Naive thymus-derived CD4-positive, alpha-beta T cell (primary cell): ENCODE measurements at regions not wholly inside any gene's neighbourhood (a gene's known extent, or its start where the extent isn't known, plus 50 kb on each side); places are given as distances from the start of the nearest gene placed in this dataset.
A peak's percentile ranks its signal among the peaks of the same experiment; 100 is the strongest.

Experiments used
- ATAC-seq: fragments of 150-1000 bp; cut with Tn5 transposase; 2 replicates; pipeline ENCODE4 v1.10.0; 2021; ENCODE audit warnings: mild to moderate bottlenecking, moderate library complexity
- CTCF ChIA-PET: fragments of 350-600 bp; sonication (Branson Sonifier 250); formaldehyde crosslinking; loops from one replicate; lab custom pipeline; 2021; ENCODE audit warnings: antibody characterized with exemption; lab: Charles Lee
- POLR2A ChIA-PET: fragments of 350-600 bp; sonication (Branson Sonifier 250); formaldehyde crosslinking; loops from one replicate; lab custom pipeline; 2021; ENCODE audit warnings: antibody characterized with exemption, inconsistent platforms; lab: Charles Lee
- DNase-seq, 9 donors: peaks; one replicate each; pipeline versions ENCODE4 v3.0.0 to v3.0.0-alpha.2; 2020 to 2022; ENCODE audit warnings: mixed read lengths in 1 of 9
- H3K27ac ChIP-seq: one replicate; pipeline ENCODE4 v1.7.0; 2013; ENCODE audit warnings: mild to moderate bottlenecking, low read depth, low read length, moderate library complexity
- H3K27me3 ChIP-seq, 2 donors: one replicate each; pipeline ENCODE4 v1.7.0; 2013; ENCODE audit warnings: low read length in 2 of 2, mild to moderate bottlenecking in 2 of 2, moderate library complexity in 2 of 2; ENCODE audit not compliant: control insufficient read depth in 2 of 2, insufficient read depth in 2 of 2
- H3K36me3 ChIP-seq, 3 experiments: 1 replicate in 2 of 3; 2 replicates in 1 of 3; pipeline ENCODE4 v1.7.0; 2013; ENCODE audit warnings: low read length in 3 of 3, mild to moderate bottlenecking in 3 of 3, moderate library complexity in 1 of 3; ENCODE audit not compliant: insufficient read depth in 3 of 3, control insufficient read depth in 2 of 3
- H3K4me1 ChIP-seq, 2 donors: one replicate each; pipeline ENCODE4 v1.7.0; 2013; ENCODE audit warnings: low read length in 2 of 2, mild to moderate bottlenecking in 2 of 2, moderate library complexity in 1 of 2; ENCODE audit not compliant: control insufficient read depth in 2 of 2, insufficient read depth in 2 of 2
- H3K4me3 ChIP-seq: 2 replicates; pipeline ENCODE4 v1.7.0; 2013; ENCODE audit warnings: mild to moderate bottlenecking, low read length
- H3K9me3 ChIP-seq, 3 experiments: 1 replicate in 2 of 3; 2 replicates in 1 of 3; pipeline ENCODE4 v1.7.0; 2013; ENCODE audit warnings: low read length in 3 of 3; ENCODE audit not compliant: control insufficient read depth in 2 of 3
- H3K27ac Mint-ChIP-seq, 9 donors: one replicate each; pipeline ENCODE4 v1.8.0; 2020 to 2022; ENCODE audit warnings: mixed read lengths in 9 of 9, mild to moderate bottlenecking in 8 of 9, moderate library complexity in 5 of 9, inconsistent platforms in 2 of 9
- H3K27me3 Mint-ChIP-seq, 5 donors: one replicate each; pipeline ENCODE4 v1.8.0; 2021 to 2022; ENCODE audit warnings: mixed read lengths in 5 of 5, mild to moderate bottlenecking in 1 of 5
- H3K36me3 Mint-ChIP-seq, 5 donors: one replicate each; pipeline ENCODE4 v1.8.0; 2020 to 2022; ENCODE audit warnings: mixed read lengths in 5 of 5, mild to moderate bottlenecking in 3 of 5, inconsistent platforms in 1 of 5
- H3K4me1 Mint-ChIP-seq, 7 donors: one replicate each; pipeline ENCODE4 v1.8.0; 2020 to 2022; ENCODE audit warnings: mixed read lengths in 7 of 7, mild to moderate bottlenecking in 3 of 7, inconsistent platforms in 1 of 7
- H3K4me3 Mint-ChIP-seq, 10 donors: one replicate each; pipeline ENCODE4 v1.8.0; 2020 to 2022; ENCODE audit warnings: mild to moderate bottlenecking in 10 of 10, mixed read lengths in 10 of 10, moderate library complexity in 6 of 10, inconsistent platforms in 2 of 10
- H3K9me3 Mint-ChIP-seq, 11 donors: one replicate each; pipeline ENCODE4 v1.8.0; 2020 to 2022; ENCODE audit warnings: mixed read lengths in 11 of 11, mild to moderate bottlenecking in 4 of 11, inconsistent platforms in 1 of 11, moderate library complexity in 1 of 11
- intact Hi-C, 2 donors: fragments of 100-400 bp; cut with micrococcal nuclease; formaldehyde crosslinking; loops; one replicate each; pipeline ENCODE4 v1.15.1; 2023

DNA sequence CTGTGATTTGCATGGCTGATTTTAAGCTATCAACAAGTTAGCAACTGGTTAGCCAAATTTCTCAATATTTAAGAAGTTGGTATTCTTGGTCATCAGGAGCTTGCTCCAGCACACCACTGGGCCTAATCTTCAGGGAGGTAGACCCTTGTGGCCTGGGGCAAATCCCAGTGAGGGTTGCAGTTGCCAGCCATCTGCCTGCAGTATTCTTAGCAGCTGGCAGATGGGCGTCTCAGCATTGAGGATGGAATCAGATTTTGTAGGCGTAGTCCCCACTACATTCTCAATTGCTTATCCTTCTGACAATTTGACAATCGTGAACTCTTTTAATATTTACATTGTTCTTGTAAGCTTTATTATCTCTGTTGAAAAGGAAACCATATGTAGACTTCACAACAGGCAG lies 1266.2 kb downstream of the SLITRK5 start:
- H3K4me3 ChIP-seq = no peak overlapping the region
- Mint-ChIP-seq H3K4me3 (no peak overlapping the region), H3K27me3 (no peaks in the 10 kb centered on the region), H3K4me1 (peaks cover 0 to 4% (median 0%) of the 10 kb centered on the region in 7 donors), H3K27ac (no peak overlapping the region), H3K36me3 (no peaks in the 10 kb centered on the region), H3K9me3 (peaks cover 0 to 5% (median 0%) of the 10 kb centered on the region in 11 donors)
- no peak for ATAC-seq
- no peaks in the 10 kb centered on the region for H3K36me3 ChIP-seq
- H3K9me3 ChIP-seq = no peaks in the 10 kb centered on the region
- POLR2A ChIA-PET = no interaction called here
- H3K4me1 ChIP-seq = no peaks in the 10 kb centered on the region
- H3K27ac ChIP-seq = no peak overlapping the region
- no peak for DNase-seq
- CTCF ChIA-PET = interaction anchor here (1.1 kb wide), 1 partner anchor 9 kb away, joined by 4 read pairs; no protein-coding TSS in a partner anchor
- H3K27me3 ChIP-seq = no peaks in the 10 kb centered on the region
- intact Hi-C loops = no loop called here

DNA sequence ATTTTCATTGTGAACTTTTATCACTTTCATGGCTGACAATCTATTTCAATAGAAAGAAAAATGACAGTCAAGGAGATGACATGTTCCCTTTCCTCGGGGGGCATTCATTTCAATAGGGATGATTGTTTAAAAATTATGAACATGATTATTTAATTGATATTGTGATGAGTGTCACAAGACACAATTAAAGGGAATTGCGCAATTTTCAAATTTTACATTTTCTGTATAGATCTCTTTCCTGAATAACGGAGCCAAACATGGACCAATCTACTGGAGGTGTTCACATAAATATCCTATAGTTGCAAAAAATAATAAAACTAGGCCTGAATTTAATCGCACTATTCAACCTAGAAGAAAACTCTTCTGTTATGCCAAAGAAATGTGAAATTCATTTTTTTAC lies 1274.6 kb downstream of the SLITRK5 start:
- CTCF ChIA-PET = interaction anchor here (1.0 kb wide), 1 partner anchor 9 kb away, joined by 4 read pairs; no protein-coding TSS in a partner anchor
- no peak overlapping the region for H3K27ac ChIP-seq
- Mint-ChIP-seq H3K36me3 (no peaks in the 10 kb centered on the region), H3K27me3 (no peaks in the 10 kb centered on the region), H3K27ac (no peak overlapping the region), H3K9me3 (peaks cover 0 to 5% (median 0%) of the 10 kb centered on the region in 11 donors), H3K4me3 (no peak overlapping the region), H3K4me1 (no peaks in the 10 kb centered on the region)
- no peaks in the 10 kb centered on the region for H3K4me1 ChIP-seq
- no peak for ATAC-seq
- H3K36me3 ChIP-seq = no peaks in the 10 kb centered on the region
- POLR2A ChIA-PET = no interaction called here
- DNase-seq = no peak
- no peaks in the 10 kb centered on the region for H3K27me3 ChIP-seq
- intact Hi-C loops = loop anchor here in 1 of 2 donors (1.0 kb wide), 1 partner anchor 17 kb away; no protein-coding TSS in a partner anchor
- no peak overlapping the region for H3K4me3 ChIP-seq
- no peaks in the 10 kb centered on the region for H3K9me3 ChIP-seq

DNA sequence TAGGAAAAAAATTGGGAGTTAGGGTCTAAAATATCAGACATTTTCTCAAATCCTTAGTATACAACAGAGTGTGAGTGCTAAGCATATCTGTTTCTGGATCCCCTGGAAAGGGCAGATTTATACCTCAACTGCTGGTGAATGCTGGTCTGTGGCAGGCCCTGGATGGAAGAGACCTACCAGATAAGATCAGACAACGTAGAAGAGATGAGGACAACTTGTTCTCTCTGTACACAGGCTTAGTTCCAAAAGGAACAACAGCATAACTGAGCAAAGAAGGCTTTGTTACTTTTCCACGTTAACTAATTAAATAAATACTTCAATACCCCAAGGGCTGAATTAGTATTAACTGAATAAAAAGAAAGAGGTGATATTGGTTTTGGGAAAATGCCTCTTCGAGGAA lies 1277.3 kb downstream of the SLITRK5 start:
- intact Hi-C loops = no loop called here
- CTCF ChIA-PET = no interaction called here
- H3K36me3 Mint-ChIP-seq = no peaks in the 10 kb centered on the region

DNA sequence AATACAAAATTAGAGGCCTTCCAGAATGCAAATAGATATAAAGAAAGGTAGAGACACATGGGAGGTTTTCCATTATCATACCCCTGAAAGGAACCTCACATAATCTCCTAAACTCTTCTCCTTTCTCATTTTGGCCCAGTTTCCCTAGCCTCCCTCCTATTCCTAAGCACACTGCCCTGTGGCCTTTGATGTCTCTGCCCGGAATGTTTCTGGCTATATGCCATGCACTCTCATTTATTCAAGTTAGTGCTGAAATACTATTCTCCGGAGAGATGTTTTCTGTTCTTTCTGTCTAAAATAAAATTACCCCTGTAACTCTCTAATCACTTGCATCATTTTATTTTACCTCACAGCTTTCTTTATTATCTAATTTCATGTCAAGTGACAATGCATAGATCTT lies 1287.7 kb downstream of the SLITRK5 start:
- H3K9me3 ChIP-seq = no peaks in the 10 kb centered on the region
- ChIA-PET CTCF (no interaction called here), POLR2A (no interaction called here)
- no peaks in the 10 kb centered on the region for H3K27me3 ChIP-seq
- H3K4me1 ChIP-seq = no peaks in the 10 kb centered on the region
- ATAC-seq (no peak), DNase-seq (no peak)
- no peak overlapping the region for H3K27ac Mint-ChIP-seq
- peaks cover 0 to 4% (median 0%) of the 10 kb centered on the region in 5 donors for H3K36me3 Mint-ChIP-seq
- peaks cover 0 to 8% (median 5%) of the 10 kb centered on the region in 11 donors for H3K9me3 Mint-ChIP-seq
- intact Hi-C loops = no loop called here
- H3K4me3 ChIP-seq = no peak overlapping the region
- no peaks in the 10 kb centered on the region for H3K27me3 Mint-ChIP-seq
- no peaks in the 10 kb centered on the region for H3K4me1 Mint-ChIP-seq
- no peak overlapping the region for H3K4me3 Mint-ChIP-seq
- H3K27ac ChIP-seq = no peak overlapping the region
- no peaks in the 10 kb centered on the region for H3K36me3 ChIP-seq

More for the DNA sequence above, 1277.3 kb downstream of the SLITRK5 start:
- Mint-ChIP-seq H3K4me1 (no peaks in the 10 kb centered on the region), H3K4me3 (no peak overlapping the region), H3K27me3 (no peaks in the 10 kb centered on the region), H3K9me3 (peaks cover 0 to 3% (median 0%) of the 10 kb centered on the region in 11 donors), H3K27ac (no peak overlapping the region)
- ATAC-seq (no peak), DNase-seq (no peak)
- no peaks in the 10 kb centered on the region for H3K27me3 ChIP-seq
- H3K27ac ChIP-seq = no peak overlapping the region
- H3K36me3 ChIP-seq = no peaks in the 10 kb centered on the region
- no peaks in the 10 kb centered on the region for H3K4me1 ChIP-seq
- POLR2A ChIA-PET = no interaction called here
- no peak overlapping the region for H3K4me3 ChIP-seq
- no peaks in the 10 kb centered on the region for H3K9me3 ChIP-seq

DNA sequence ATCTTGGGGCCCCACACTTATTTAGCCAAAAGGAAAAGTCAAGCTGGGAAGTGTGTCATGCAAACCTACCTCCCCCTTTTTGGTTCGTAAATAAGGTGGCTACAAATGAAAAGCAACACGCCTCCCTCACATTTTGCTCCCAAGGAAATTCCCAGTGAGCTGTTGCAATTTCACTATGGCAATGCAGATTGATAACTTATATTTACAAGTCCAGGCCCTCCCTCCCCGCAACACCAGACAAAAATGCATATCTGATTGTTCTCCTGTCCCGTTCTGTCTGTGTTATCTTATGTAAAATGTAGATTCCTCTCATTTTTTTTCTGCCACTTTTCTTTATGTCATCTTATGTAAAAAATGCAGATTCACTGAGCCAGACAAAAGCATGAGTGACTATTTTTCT lies 1305.3 kb downstream of the SLITRK5 start:
- H3K9me3 Mint-ChIP-seq = peaks cover 0 to 7% (median 0%) of the 10 kb centered on the region in 11 donors
- H3K27ac Mint-ChIP-seq = no peak overlapping the region
- intact Hi-C loops = no loop called here
- H3K36me3 ChIP-seq = no peaks in the 10 kb centered on the region
- ATAC-seq = no peak
- POLR2A ChIA-PET = no interaction called here
- no peaks in the 10 kb centered on the region for H3K27me3 Mint-ChIP-seq
- H3K4me3 ChIP-seq = no peak overlapping the region
- H3K4me1 ChIP-seq = no peaks in the 10 kb centered on the region
- H3K4me3 Mint-ChIP-seq = no peak overlapping the region
- H3K27ac ChIP-seq = no peak overlapping the region
- H3K36me3 Mint-ChIP-seq = no peaks in the 10 kb centered on the region
- CTCF ChIA-PET = no interaction called here
- no peaks in the 10 kb centered on the region for H3K9me3 ChIP-seq
- H3K27me3 ChIP-seq = no peaks in the 10 kb centered on the region
- DNase-seq = no peak
- peaks cover 0 to 8% (median 0%) of the 10 kb centered on the region in 7 donors for H3K4me1 Mint-ChIP-seq

DNA sequence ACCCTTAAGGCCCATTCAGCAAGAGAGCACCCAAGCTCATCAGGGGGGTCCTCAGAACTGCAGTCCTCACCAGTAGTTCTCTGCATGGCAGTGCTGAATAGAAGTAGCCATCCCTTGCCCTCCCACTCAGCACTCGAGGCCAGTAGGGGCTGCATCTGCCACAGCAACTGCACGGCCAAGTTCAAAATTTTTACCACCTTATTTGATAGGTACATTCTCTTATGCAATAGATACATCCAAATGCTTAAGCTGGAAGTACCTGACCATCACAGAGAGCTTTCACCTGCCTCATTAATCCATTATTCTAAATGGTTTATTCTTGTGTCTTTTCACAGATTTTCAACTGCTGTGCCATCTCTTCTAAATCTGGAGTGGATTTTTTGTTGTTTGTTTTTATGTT lies 1307.4 kb downstream of the SLITRK5 start:
- H3K4me1 Mint-ChIP-seq = peaks cover 0 to 8% (median 0%) of the 10 kb centered on the region in 7 donors
- H3K9me3 ChIP-seq = no peaks in the 10 kb centered on the region
- ChIA-PET CTCF (interaction anchor here (0.6 kb wide), 1 partner anchor 150 kb away, joined by 3 read pairs; no protein-coding TSS in a partner anchor), POLR2A (no interaction called here)
- no peak overlapping the region for H3K27ac ChIP-seq
- H3K27me3 Mint-ChIP-seq = no peaks in the 10 kb centered on the region
- H3K9me3 Mint-ChIP-seq = peaks cover 0 to 5% (median 0%) of the 10 kb centered on the region in 11 donors
- no peak overlapping the region for H3K27ac Mint-ChIP-seq
- no peaks in the 10 kb centered on the region for H3K4me1 ChIP-seq
- H3K36me3 ChIP-seq = no peaks in the 10 kb centered on the region
- no peaks in the 10 kb centered on the region for H3K36me3 Mint-ChIP-seq
- no peak overlapping the region for H3K4me3 ChIP-seq
- ATAC-seq (no peak), DNase-seq (no peak)
- H3K4me3 Mint-ChIP-seq = no peak overlapping the region
- intact Hi-C loops = no loop called here
- H3K27me3 ChIP-seq = no peaks in the 10 kb centered on the region

DNA sequence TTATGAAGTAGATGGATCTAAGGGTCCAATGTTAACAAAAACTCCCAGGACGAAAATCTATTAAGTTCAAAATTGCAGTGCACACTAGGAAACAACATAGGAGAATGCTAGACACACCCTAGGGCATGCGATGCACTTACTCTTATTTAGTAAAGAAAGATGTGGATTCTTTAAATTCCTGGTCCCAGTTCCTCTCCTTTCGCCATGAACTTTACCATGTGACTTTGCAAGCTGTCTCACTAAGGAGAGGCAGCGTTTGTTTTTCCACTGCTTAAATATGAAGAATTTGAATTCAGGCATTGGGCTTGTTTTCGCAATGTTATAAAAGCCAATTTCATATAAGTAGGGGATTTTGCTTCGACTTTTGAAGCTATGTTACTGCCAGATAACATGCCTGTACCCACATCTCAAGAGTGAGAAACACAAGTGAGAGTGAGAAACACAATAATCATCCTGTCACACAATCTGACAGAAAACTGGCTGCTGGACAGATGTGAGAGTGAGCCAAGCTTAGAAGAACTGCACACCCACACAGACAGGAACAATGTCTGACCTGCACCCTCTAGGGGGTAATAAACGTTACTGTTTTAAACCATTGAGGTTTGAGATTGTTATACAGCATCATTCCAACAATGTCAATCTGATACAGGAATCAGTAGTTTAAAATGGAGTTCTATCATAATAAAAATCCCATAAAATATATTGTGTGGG lies 1308.4 kb downstream of the SLITRK5 start:
- Mint-ChIP-seq H3K27ac (no peak overlapping the region), H3K4me3 (no peak overlapping the region), H3K9me3 (peaks cover 0 to 5% (median 0%) of the 10 kb centered on the region in 11 donors), H3K36me3 (no peaks in the 10 kb centered on the region), H3K4me1 (peaks cover 0 to 8% (median 0%) of the 10 kb centered on the region in 7 donors), H3K27me3 (no peaks in the 10 kb centered on the region)
- intact Hi-C loops = no loop called here
- DNase-seq (peak in 1 of 9 donors; percentile 27), ATAC-seq (peak; percentile 61)
- H3K9me3 ChIP-seq = no peaks in the 10 kb centered on the region
- POLR2A ChIA-PET = no interaction called here
- CTCF ChIA-PET = no interaction called here
- H3K27ac ChIP-seq = no peak overlapping the region
- H3K36me3 ChIP-seq = no peaks in the 10 kb centered on the region
- no peaks in the 10 kb centered on the region for H3K27me3 ChIP-seq
- H3K4me3 ChIP-seq = no peak overlapping the region
- H3K4me1 ChIP-seq = no peaks in the 10 kb centered on the region
